ENCODE measurements at regions not wholly inside any gene's neighbourhood (a gene's known extent, or its start where the extent isn't known, plus 50 kb on each side); places are given as distances from the start of the nearest gene placed in this dataset.

- no peak for TF ChIP-seq CTCF (IDR thresholded peaks at IDR 0.05)
- no peak for TF ChIP-seq MAX (IDR thresholded peaks at IDR 0.05)
- TF ChIP-seq RFX5 (IDR thresholded peaks at IDR 0.05) = no peak
- TF ChIP-seq CBX2 (IDR thresholded peaks at IDR 0.05; ENCODE audit: borderline replicate concordance, low read depth) = no peak
Measured at GRCh38 chr3:104781112-104781511, 585.6 kb upstream of the ALCAM start.

Data from A549 (cell line).